ENCODE measurements at regions not wholly inside any gene's neighbourhood (a gene's known extent, or its start where the extent isn't known, plus 50 kb on each side); places are given as distances from the start of the nearest gene placed in this dataset.

DNA sequence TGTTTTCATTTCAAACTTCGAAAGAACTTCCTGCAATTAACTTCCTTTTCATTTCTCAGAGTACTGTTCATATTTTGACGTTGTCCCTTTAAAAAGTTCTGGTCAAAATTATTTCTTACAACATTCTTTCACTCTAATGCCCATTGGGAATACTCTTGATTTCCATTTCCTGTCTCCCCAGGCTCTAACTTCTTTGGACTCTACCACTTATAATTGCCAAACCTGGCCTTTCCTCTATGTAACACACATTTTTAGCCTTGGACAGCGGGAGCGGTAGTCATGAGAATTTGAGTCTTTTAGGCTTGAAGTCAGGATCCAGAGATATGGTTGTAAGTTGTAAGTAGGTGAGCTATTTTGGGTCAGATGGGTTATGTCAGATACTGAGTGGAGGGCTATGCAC lies 163.5 kb upstream of the SPRY2 start:
- ATAC-seq (ENCODE audit: low FRiP score): no peak
- DNase-seq (ENCODE audit: low spot score): no peak
- TF ChIP-seq CTCF (IDR thresholded peaks at IDR 0.05): no peak

DNA sequence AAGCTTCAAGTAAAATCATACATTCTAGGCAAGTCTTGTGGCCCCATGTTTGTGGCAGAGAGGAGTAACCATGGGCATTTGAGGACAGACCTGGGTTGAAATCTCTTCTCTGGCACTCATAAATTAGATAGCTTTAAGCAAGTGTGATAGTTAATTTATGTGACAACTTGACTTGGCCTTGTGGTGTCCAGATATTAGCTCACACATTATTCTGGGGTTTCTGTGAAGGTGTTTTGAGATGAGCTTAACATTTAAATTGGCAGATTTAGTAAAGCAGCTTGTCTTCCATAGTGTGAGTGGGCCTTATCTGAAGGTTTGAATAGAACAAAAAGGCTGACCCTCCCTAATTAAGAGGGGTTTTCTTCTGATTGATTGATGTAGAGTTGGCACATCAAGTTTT lies 161.4 kb upstream of the SPRY2 start:
- TF ChIP-seq CTCF (IDR thresholded peaks at IDR 0.05): no peak
- DNase-seq (ENCODE audit: low spot score): no peak
- ATAC-seq (ENCODE audit: low FRiP score): no peak

GRCh38 chr13:80501556-80501955 lies 160.6 kb upstream of the SPRY2 start:
- ATAC-seq (ENCODE audit: low FRiP score) (no peak), DNase-seq (ENCODE audit: low spot score) (no peak)
- TF ChIP-seq CTCF (IDR thresholded peaks at IDR 0.05): no peak

DNA sequence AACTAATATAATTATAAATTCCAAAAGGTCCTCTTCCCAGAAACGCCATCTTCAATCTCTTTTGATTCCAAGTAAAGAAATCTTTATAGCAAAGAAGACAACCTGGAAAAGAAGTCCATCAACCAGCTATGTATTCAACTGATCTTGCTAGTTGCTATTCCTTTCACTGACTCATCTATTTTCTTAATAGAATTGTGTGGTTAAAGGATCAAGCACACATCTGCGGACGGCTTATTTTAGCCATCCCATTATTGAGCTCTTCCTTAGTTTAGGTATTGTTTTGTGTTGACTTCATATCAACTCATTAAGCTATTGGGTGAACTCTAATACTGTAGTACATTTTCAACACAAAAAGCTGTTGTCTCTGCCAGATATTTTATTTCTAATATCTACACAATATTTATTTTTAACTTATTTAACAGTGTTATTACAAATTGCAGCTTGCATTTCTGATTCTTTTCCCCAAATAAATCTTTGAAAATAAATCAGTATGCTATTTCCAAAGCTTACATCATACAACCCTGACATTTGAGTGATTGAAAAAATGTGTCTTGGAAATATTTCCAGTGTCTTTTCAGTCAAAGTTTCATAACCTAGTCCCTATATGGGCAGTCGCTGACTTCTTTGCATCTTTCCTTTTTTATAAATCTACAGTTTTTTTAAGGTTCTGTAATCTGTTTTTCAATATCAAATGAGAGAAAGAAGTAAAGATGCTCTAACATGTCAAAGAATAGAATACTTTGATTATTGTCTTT lies 158.8 kb upstream of the SPRY2 start:
- TF ChIP-seq CTCF (IDR thresholded peaks at IDR 0.05): no peak
- ATAC-seq (ENCODE audit: low FRiP score) (no peak), DNase-seq (ENCODE audit: low spot score) (no peak)

- no peak for DNase-seq (ENCODE audit: low spot score)
- no peak for ATAC-seq (ENCODE audit: low FRiP score)
- no peak for TF ChIP-seq CTCF (IDR thresholded peaks at IDR 0.05)
Observed at GRCh38 chr13:80498433-80498832, 157.5 kb upstream of the SPRY2 start.

DNA sequence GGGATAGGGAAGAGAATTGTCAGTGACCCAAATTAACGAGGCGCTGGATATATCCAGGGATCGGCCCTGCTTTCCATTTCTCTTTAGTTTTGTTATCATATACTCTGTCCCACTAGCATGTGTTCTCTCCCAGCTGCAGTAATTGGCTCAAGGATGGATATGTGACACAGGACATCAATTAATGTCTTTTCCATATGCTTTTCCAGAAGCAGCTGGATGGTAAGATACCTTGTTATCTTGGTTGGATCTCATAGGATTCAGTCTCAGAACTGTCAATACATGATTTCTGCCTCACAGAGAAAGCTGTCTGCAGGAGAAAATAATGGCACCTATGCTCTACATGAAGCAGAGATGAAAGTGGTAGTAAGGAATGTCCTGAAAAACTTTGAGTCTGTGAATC lies 157.1 kb upstream of the SPRY2 start:
- ATAC-seq (ENCODE audit: low FRiP score): no peak
- TF ChIP-seq CTCF (IDR thresholded peaks at IDR 0.05): no peak
- DNase-seq (ENCODE audit: low spot score): no peak

DNA sequence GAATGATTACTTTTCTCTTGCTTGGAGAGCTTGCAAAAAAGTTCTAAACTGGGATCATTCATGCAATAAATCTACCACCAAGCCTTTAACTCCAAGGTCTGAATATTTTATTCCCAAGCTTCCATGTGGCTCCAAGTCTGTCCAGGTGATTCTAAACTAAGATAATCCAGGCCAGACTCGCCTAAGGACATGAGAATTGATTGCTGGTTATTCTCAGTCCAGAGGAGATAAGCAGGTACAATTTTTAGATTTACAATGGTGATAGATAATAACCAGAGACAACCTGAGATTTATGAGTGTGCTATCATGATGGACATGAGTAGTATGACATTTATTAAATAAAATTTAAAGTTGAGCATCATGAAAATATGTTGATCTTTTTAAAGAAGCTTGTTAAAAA lies 156.5 kb upstream of the SPRY2 start:
- ATAC-seq (ENCODE audit: low FRiP score) (no peak), DNase-seq (ENCODE audit: low spot score) (no peak)
- TF ChIP-seq CTCF (IDR thresholded peaks at IDR 0.05): no peak

Measured in omental fat pad (tissue), 3 donors.